GM19035 (cell line): ENCODE measurements at regions not wholly inside any gene's neighbourhood (a gene's known extent, or its start where the extent isn't known, plus 50 kb on each side); places are given as distances from the start of the nearest gene placed in this dataset.
"Not testable (repeated sequence)": the region's sequence is repeated elsewhere in the genome, so short reads cannot be mapped to it uniquely, and the experiment has no call there.

Experiments
- ATAC-seq: cut with Tn5 transposase; IDR thresholded peaks from one replicate; pipeline ENCODE4 v1.9.1; 2021; ENCODE audit not compliant: unreplicated experiment

- ATAC-seq: no peak
Observed at GRCh38 chrX:13387666-13388494, 68.0 kb upstream of the ATXN3L start.

- ATAC-seq: no peak
Observed at GRCh38 chrX:13386636-13387035, 66.8 kb upstream of the ATXN3L start.

- ATAC-seq: no peak
Observed at GRCh38 chrX:13386092-13386491, 66.2 kb upstream of the ATXN3L start.

DNA sequence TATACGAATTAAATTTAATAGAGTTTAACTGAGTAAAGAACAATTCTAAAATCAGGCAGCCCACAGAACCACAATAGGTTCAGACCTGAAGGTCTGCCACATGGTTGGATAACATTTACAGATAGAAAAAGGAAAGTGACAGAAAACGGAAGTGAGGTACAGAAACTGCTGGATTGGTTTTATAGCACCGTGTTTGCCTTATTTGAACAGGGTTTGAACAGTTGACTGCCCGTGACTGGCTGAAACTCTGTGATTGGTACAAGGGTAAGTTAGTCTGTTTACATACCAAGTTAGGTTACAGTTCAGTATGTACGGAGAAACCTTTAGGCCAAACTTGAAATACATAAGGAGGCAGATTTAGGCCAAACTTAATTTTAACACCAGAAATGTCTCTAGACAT lies 64.1 kb upstream of the ATXN3L start:
- no peak for ATAC-seq

- ATAC-seq: no peak
Observed at GRCh38 chrX:13381514-13381913, 61.7 kb upstream of the ATXN3L start.

DNA sequence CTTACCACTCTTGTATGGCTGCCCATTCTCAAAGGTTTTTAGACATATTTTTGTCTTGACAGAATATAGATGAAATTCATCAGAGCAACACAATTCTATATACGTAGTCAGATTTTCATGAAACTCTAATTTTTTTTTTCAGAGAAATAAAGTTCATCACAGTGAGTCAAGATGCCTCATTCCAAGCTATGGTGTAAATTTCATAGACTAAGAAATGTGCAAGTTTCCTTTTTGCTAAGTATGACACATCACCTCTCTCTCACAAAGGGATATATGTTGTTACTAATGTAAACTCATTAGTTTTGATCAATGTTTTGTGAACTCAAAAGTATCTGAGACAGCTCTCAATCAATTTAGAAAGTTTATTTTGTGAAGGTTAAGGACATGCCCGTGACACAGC lies 60.4 kb upstream of the ATXN3L start:
- ATAC-seq: no peak

DNA sequence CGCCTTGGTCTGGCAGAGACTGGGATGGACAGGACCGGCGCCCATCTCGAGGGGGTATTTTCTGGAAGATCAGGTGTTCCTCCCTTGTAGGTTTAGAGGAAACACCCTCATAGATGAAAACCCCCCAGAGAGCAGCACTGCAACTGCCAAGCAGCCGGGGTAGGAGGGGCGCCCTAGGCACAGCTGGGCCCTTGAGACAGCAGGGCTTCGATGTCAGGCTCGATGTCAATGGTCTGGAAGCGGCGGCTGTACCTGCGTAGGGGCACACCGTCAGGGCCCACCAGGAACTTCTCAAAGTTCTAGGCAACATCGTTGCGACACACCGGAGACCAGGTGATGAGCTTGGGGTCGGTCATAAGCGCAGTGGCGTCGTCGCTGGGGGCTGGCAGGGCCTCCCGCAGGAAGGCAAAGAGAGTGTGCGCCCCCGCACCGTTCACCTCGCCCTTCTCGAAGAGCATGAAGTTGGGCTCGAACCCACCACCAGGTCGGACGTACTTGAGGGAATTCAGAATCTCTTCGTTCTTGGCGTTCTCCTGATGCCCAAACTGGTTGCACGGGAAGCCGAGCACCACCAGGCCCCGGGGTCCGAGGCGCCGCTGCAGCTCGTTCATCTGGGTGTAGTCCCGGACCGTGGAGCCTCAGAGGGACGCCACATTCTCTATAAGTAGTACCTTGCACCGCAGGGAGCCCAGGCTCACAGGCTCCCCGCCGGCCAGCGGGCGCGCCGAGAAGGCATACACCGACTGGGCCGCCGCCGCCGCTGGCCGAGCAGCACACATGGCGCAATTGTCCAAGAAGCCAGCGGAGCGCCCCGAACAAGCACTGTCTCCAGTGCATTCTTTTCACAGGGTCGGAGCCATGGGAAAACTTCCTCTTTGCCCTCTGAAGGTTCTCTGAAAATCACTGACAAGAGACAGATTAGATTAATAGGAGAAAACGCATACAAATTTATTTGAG lies 59.0 kb upstream of the ATXN3L start:
- ATAC-seq: not testable (repeated sequence)

- ATAC-seq: no peak
Observed at GRCh38 chrX:13377550-13377934, 57.7 kb upstream of the ATXN3L start.

DNA sequence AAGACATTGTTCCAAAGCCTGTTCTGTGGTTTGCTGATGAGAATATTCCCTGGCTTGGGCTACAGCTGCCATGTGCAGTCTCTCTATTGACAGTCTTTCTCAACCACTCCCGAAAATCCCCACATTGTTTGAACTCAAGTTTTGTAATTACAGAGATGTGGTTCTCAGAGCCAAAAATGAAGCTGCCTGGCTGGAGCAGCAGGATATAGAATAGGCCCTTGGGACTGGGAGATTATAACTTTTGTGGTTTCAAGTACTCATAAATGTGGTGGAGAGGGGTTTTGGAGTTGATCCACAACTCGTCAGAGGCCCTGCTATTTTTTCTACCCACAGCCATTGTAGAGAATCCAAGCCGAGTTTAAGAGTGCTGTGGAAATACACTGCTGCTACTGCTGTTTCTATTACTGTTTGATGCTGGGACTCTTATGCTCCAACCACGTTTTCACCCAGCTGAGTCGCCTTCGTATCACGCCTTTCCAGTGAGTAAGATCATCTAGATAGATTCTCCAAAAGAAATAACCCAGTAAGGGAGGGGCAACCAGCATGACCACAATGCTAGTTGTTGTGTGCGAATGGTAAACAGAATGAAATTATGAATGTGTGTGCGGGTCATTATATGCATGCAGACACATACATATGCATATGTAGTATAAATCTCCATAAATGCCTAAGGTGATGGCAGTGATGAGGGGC lies 57.1 kb upstream of the ATXN3L start:
- no peak for ATAC-seq

GRCh38 chrX:13375596-13375995 lies 55.7 kb upstream of the ATXN3L start:
- ATAC-seq: not testable (repeated sequence)

GRCh38 chrX:13374364-13374763 lies 54.5 kb upstream of the ATXN3L start:
- no peak for ATAC-seq

GRCh38 chrX:13373431-13374187 lies 53.8 kb upstream of the ATXN3L start:
- ATAC-seq: no peak

DNA sequence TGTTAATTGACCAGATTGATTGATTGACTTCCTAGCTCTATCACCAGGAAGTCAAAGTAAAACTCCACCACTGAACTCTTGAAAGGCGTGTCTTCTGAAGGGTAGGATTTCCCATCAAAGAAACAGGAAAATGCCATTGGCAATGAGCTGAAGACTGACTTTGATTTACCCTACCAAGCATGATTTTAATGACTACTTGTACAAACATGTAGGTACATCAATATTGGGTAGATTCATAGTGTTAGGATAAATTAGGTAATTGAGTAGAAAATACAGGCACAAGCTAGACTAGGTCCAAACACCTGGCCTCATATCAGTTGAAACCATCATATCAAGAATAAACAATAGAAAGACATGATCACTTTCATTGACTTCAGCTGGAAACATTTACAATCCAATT lies 53.2 kb upstream of the ATXN3L start:
- ATAC-seq: no peak

GRCh38 chrX:13372203-13372980 lies 52.5 kb upstream of the ATXN3L start:
- no peak for ATAC-seq

DNA sequence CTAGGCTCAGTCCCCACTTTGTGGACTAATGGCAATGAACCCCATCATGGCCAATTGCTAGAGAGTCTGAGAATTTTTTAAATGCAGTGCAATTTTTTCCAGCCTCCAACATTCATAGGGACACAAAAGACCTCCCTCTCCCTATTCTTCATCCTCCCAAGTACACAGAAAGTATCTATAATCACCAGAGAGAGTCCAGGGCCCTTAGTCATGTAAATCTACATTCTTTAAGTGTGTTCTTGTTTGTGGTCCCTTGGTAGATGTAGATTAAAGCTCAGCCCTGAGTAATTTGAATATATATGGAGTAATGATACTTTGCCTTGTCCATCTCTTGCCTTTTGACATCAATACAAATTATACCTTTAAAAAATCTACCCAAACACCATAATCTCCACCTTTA lies 51.3 kb upstream of the ATXN3L start:
- no peak for ATAC-seq

DNA sequence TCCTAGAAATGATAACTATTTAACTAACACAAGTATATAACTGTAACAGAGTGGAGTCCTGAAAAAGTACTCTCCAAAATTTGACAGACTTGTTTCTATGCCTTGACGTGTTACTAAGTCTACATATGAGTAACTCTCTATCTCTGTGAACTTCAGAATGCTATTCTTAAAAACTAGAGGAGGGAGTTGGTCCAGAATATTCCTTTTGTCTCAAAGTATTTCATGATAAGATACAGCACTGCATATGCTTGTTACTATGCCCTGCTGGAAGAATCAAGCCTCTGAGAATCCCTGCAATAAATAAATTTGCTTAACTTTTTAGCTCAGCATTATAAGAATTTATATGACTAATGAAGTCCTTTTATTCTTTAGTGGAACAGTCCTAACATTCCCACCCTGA lies 50.9 kb upstream of the ATXN3L start:
- ATAC-seq: no peak
